ENCODE measurements at regions not wholly inside any gene's neighbourhood (a gene's known extent, or its start where the extent isn't known, plus 50 kb on each side); places are given as distances from the start of the nearest gene placed in this dataset.

DNA sequence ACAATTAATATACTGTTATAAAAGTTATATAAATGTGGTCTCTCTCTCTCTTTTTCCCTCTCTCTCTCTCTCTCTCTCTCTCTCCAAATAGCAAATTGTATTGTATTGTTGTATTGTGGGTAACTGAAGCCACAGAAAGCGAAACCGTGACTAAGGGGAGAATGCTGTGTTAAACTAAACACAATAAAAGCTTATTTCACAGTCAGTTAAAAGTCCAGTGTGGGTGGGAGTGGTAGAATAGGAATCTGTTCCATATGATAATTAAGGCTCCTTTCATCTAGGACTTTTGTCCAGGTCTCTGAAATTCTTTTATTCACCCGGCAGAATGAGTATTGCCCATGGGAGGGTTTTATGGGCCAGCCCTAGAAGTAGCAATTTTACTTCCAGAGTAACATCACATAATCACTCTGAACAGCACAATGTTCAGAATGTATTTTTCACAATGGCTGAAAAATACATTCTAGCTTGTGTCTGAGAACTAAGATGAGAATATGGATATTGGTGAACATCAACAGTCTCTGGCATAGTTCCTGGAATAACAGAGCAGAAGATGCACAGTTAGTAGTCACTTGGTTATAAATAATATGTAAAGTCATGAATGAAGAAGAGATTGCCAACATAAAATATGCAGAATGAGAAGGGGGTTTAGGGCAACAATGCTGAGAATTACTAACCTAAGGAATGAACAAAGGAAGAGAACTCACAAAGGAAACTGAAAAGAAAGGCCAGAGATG is 399.1 kb downstream of the PLCL1 start:
- FAIRE-seq (no peak), DNase-seq (ENCODE audit: low read depth) (peak; percentile 2)
- H3K9me3 Mint-ChIP-seq (ENCODE audit: unreplicated experiment): peaks cover 6% of the 10 kb centered on the region
- H2AFZ ChIP-seq (ENCODE audit: low read depth, low read length): no peak overlapping the region
- peaks cover 2% of the 10 kb centered on the region for H3K27me3 Mint-ChIP-seq (ENCODE audit: low read depth, unreplicated experiment)
- no peak overlapping the region for H3K27ac ChIP-seq (ENCODE audit: low read depth, low read length)
- H3K36me3 Mint-ChIP-seq (ENCODE audit: low read depth, unreplicated experiment): no peaks in the 10 kb centered on the region
- no peaks in the 10 kb centered on the region for H4K20me1 ChIP-seq (ENCODE audit: insufficient read depth, low read length)
- no peaks in the 10 kb centered on the region for H3K36me3 ChIP-seq (ENCODE audit: insufficient read depth, low read length)
- no peak overlapping the region for H3K9ac ChIP-seq (ENCODE audit: low read length)
- no peaks in the 10 kb centered on the region for H3K9me3 ChIP-seq (ENCODE audit: insufficient read depth, low read depth, low read length)
- no peaks in the 10 kb centered on the region for H3K79me2 ChIP-seq (ENCODE audit: insufficient read depth, low read length)
- no peaks in the 10 kb centered on the region for H3K4me1 ChIP-seq (ENCODE audit: insufficient read depth, low read length)
- no peak overlapping the region for H3K4me3 ChIP-seq (ENCODE audit: insufficient read depth, low read depth, low read length)
- no peak overlapping the region for H3K27ac Mint-ChIP-seq (ENCODE audit: unreplicated experiment)
- H3K4me2 ChIP-seq (ENCODE audit: low read length): no peak overlapping the region
- TF ChIP-seq, protein P1, sequence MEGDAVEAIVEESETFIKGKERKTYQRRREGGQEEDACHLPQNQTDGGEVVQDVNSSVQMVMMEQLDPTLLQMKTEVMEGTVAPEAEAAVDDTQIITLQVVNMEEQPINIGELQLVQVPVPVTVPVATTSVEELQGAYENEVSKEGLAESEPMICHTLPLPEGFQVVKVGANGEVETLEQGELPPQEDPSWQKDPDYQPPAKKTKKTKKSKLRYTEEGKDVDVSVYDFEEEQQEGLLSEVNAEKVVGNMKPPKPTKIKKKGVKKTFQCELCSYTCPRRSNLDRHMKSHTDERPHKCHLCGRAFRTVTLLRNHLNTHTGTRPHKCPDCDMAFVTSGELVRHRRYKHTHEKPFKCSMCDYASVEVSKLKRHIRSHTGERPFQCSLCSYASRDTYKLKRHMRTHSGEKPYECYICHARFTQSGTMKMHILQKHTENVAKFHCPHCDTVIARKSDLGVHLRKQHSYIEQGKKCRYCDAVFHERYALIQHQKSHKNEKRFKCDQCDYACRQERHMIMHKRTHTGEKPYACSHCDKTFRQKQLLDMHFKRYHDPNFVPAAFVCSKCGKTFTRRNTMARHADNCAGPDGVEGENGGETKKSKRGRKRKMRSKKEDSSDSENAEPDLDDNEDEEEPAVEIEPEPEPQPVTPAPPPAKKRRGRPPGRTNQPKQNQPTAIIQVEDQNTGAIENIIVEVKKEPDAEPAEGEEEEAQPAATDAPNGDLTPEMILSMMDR (IDR thresholded peaks at IDR 0.05; ENCODE audit: insufficient read depth, low read depth, low read length): no peak
- TF ChIP-seq EZH2 (IDR thresholded peaks at IDR 0.05; ENCODE audit: insufficient read depth, low read length): no peak
- H3K27me3 ChIP-seq (ENCODE audit: insufficient read depth, low read length): no peaks in the 10 kb centered on the region
- no peaks in the 10 kb centered on the region for H3K4me1 Mint-ChIP-seq (ENCODE audit: low read depth, unreplicated experiment)
- H3K4me3 Mint-ChIP-seq (ENCODE audit: unreplicated experiment): no peak overlapping the region
